ENCODE measurements at regions not wholly inside any gene's neighbourhood (a gene's known extent, or its start where the extent isn't known, plus 50 kb on each side); places are given as distances from the start of the nearest gene placed in this dataset.

- DNase-seq (ENCODE audit: low read depth in 1 of 2, low spot score in 1 of 2), result no peak
Observed at GRCh38 chr6:163897669-163898068, 483.2 kb downstream of the QKI start.

DNA sequence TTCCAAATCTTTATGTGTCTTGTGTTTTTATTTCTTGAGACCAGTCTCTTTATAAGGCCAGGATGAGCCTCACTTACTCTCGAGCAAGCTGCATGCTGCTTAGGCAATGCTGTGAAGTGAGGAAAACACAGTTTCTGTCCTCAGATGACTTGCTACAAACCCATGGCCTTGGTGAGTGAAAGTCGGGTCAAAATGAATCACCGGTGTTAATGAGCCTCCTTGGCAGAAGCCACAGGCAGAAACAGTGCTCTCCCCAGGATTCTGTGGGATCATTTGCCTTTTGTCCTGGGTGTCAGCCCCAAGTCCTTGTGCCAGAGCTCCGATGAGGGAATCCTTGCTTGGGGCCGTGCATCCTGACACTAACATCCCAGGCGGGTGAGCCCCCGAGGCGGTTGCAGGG is 482.5 kb downstream of the QKI start:
- no peak for DNase-seq (ENCODE audit: low read depth in 1 of 2, low spot score in 1 of 2)

GRCh38 chr6:163895162-163895561 is 480.6 kb downstream of the QKI start:
- DNase-seq (ENCODE audit: low read depth in 1 of 2, low spot score in 1 of 2), result no peak

- DNase-seq (ENCODE audit: low read depth in 1 of 2, low spot score in 1 of 2), result no peak
Observed at GRCh38 chr6:163893609-163894189, 479.2 kb downstream of the QKI start.

DNA sequence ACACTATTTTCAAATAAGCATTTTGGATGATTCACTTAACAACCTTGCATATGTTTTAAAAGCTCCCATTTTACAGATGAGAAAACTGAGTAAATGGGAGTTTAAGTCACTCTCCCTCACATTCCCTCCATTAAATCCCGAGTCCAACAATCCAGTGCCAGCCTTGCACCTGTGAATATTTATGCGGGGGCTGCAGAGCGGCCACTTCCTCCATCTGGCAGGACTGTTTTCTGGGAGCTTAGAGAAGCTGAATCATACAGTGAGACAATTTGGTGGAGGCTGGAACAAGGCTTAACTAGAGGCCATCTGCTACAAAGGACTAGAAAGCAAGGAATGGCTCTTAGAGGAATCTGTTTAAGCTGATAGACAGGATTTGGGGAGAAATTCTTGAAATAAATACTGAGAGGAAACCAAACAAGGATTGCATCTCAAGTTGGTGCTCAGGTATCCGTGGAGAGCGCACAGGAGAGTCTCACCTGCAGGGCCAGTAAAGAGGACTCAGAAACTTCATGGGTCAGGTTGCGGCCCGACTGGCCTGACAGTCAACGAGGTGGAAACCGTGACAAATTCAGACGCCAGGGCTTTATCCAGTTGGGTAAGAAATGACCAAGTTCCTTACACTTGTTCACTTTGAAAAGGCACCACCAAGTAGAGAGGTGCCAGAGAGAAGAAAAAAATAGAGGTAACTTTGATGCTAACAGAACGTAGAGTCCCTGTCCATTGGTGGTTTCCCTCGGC is 478.5 kb downstream of the QKI start:
- no peak for DNase-seq (ENCODE audit: low read depth in 1 of 2, low spot score in 1 of 2)

- DNase-seq (ENCODE audit: low read depth in 1 of 2, low spot score in 1 of 2), result no peak
Observed at GRCh38 chr6:163889904-163890514, 475.5 kb downstream of the QKI start.

DNA sequence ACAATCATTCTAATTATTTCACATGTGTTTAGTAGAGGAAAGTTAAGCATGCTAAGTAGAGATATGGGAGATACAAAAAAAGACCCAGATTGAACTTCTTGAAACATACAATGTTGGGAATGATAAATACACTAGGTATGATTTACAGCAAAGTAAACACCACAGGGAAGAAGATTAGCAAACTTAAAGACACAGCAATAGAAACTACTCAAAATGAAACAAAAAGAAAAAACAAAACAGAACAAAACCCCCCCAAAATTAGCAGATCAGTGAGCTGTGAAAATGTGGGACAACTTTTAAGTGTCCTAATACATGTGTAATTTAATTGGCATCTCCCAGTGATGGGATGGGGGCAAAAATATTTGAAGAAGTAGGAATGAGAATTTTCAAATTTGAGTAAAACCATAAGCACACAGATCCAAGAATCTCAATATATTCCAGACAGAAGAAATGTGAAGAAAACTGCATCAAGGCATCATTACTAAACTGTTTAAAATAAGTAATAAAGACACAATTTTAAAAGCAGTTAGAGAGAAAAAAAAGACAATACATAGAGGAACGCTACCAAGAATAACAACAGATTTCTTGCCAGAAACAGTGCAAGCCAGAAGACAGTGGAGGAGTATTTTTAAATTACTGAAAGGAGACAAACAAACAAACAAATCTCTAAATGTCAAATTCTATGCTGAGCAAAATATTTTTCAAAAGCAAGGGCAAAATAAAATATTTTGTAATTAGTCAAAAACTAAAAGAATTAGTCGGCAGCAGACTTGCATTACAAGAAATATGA is 473.7 kb downstream of the QKI start:
- no peak for DNase-seq (ENCODE audit: low read depth in 1 of 2, low spot score in 1 of 2)

DNA sequence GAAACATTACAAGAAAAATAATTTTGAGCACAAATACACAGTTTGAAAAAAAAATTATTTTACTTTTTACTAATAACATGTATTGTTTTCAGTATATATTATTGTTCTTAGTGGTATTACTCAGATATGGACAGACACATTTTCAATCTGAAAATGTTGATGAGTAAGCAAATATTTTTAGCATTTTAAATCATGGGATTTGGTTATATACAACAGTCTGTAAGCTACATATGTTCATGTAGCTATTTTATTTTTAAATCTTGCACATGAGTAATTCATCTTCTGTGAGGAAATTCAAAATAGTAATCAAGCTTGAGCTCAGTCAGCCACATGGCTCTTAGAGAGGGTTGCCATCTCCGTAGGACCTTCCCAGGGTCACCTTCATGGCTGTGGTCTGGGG is 471.9 kb downstream of the QKI start:
- DNase-seq (ENCODE audit: low read depth in 1 of 2, low spot score in 1 of 2), result no peak

GRCh38 chr6:163883984-163884383 is 469.5 kb downstream of the QKI start:
- no peak for DNase-seq (ENCODE audit: low read depth in 1 of 2, low spot score in 1 of 2)

DNA sequence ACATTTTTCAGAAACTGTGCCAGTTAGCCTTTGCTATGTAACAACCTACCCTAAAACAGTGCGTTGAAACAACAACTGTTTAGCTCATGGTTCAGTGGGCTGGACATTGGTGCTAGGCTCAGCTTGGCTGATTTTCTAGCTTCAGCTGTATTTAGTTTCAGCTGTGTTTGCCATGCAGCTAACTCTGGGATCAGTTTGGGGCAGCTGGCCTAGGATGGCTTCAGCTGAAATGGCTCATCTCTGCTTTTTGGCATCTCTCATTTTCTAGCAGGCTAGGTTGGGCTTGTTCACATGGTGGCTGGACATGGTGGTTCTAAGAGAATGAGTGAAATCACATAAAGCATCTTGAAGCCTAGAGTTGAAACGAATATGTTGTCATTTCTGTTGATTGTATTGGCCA is 464.2 kb downstream of the QKI start:
- DNase-seq (ENCODE audit: low read depth in 1 of 2, low spot score in 1 of 2), result no peak

GRCh38 chr6:163877877-163878639 is 463.5 kb downstream of the QKI start:
- no peak for DNase-seq (ENCODE audit: low read depth in 1 of 2, low spot score in 1 of 2)

- DNase-seq (ENCODE audit: low read depth in 1 of 2, low spot score in 1 of 2), result no peak
Observed at GRCh38 chr6:163876391-163876790, 461.9 kb downstream of the QKI start.

- no peak for DNase-seq (ENCODE audit: low read depth in 1 of 2, low spot score in 1 of 2)
Observed at GRCh38 chr6:163874784-163875183, 460.3 kb downstream of the QKI start.

- DNase-seq (ENCODE audit: low read depth in 1 of 2, low spot score in 1 of 2), result no peak
Observed at GRCh38 chr6:163872335-163872734, 457.8 kb downstream of the QKI start.

DNA sequence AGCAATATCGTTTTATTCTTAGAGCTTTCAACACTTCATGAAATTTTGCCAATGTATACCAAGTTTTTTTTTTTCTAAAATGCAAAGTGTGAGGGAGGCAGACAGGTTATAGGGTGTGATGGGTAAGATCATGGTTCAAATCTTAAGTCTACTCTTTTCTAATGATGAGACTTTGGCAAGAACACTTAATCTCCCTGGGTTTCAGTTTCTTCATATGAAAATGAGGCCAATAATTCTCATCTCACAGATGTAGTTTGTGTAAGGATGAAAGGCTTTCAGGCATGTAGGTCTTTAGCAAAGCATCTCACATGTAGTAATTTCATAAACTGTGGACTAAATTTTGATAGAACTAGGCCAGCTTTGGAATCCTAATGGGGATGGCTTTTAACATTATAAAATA is 457.1 kb downstream of the QKI start:
- no peak for DNase-seq (ENCODE audit: low read depth in 1 of 2, low spot score in 1 of 2)

- DNase-seq (ENCODE audit: low read depth in 1 of 2, low spot score in 1 of 2), result no peak
Observed at GRCh38 chr6:163867518-163868292, 453.2 kb downstream of the QKI start.

DNA sequence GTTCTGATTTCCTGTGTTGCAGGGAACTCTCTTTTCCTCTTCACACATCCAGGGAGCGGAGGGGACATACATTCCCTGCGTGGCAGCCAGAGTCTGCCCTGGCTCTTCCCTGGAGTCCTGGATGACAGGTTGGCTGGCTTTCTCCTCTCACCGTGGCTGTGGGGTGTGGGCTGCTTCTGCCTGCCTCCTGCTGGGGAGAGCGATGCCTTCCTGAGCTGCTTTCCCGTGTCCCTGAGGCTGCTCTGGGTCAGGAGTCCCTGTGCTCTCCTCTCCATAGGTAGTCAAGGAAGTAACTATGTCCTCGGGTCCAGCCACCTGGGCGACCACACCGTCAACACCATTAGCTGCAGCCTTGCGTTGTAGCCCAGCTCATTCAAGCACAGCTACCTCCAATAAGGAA is 451.7 kb downstream of the QKI start:
- no peak for DNase-seq (ENCODE audit: low read depth in 1 of 2, low spot score in 1 of 2)

DNA sequence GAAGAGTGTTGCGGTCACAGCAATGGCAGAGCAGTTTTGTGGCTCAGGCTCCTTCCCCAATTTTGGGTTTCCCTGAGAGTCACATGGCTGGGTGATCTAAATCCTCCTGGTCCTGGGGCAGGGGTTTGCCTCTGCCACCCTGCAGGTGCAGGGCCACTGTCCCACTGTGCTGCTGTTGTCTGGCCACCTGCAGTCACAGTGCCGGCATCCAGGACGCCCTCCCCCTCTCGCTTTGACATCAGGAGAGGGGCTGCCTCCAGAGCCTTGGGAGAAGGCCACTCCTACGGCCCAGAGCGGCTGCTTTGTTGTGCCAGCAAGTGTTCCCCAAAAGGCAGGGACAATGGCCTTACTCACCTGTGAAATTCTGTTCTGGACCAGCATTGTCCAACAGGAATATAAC is 449.0 kb downstream of the QKI start:
- DNase-seq (ENCODE audit: low read depth in 1 of 2, low spot score in 1 of 2), result no peak

- DNase-seq (ENCODE audit: low read depth in 1 of 2, low spot score in 1 of 2), result no peak
Observed at GRCh38 chr6:163862701-163863100, 448.2 kb downstream of the QKI start.

DNA sequence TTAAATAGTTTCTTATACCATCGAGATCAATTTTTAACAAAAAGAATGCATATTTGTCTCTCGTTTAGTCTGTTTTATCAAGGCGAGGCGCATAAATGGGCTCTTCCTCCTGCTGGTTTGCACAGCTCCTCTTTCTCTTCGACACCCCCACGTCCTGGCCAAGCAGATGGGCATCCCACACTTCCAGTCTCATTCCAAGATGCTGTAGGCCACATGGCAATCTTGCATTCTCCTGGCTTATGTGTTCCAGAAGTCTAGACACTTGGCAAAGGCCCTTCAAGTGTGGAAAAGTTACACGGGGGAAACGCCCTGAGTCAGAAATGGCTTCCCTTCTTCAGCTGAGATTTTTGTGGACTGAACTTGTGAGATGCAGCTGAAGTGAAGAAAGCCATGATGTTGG is 447.1 kb downstream of the QKI start:
- DNase-seq (ENCODE audit: low read depth in 1 of 2, low spot score in 1 of 2), result no peak
